Mucosa of descending colon (tissue), 3 donors: ENCODE measurements at regions not wholly inside any gene's neighbourhood (a gene's known extent, or its start where the extent isn't known, plus 50 kb on each side); places are given as distances from the start of the nearest gene placed in this dataset.
"Not testable (repeated sequence)": the region's sequence is repeated elsewhere in the genome, so short reads cannot be mapped to it uniquely, and the experiment has no call there.

Source experiments
- ATAC-seq: fragments of 200-7000 bp; cut with Tn5 transposase; one replicate; pipeline ENCODE4 v1.9.1; 2020; ENCODE audit warnings: mild to moderate bottlenecking, moderate library complexity
- DNase-seq, 3 donors: peaks; one replicate each; pipeline ENCODE4 v3.0.0-alpha.2; 2020
- H3K36me3 ChIP-seq: fragments of 200-600 bp; one replicate; pipeline ENCODE4 v1.8.0; 2021; ENCODE audit warnings: low read depth, mild to moderate bottlenecking
- H3K4me1 ChIP-seq: fragments of 200-600 bp; one replicate; pipeline ENCODE4 v1.8.0; 2021; ENCODE audit warnings: low read depth, mild to moderate bottlenecking
- H3K4me3 ChIP-seq: fragments of 200-600 bp; one replicate; pipeline ENCODE4 v1.8.0; 2021; ENCODE audit warnings: mild to moderate bottlenecking
- H3K9me3 ChIP-seq: fragments of 200-600 bp; one replicate; pipeline ENCODE4 v1.8.0; 2021; ENCODE audit warnings: mild to moderate bottlenecking
- intact Hi-C, 2 donors: fragments of 100-400 bp; cut with DNase I in 1 of 2; cut with micrococcal nuclease in 1 of 2; formaldehyde crosslinking; loops; one replicate each; pipeline versions ENCODE4 v1.11.0 to v1.11.1; 2022; cut with DNase I, micrococcal nuclease
- TF ChIP-seq, protein P1 (sequence below): fragments of 200-600 bp; IDR thresholded peaks from one replicate; pipeline ENCODE4 v1.8.0; 2022; ENCODE audit warnings: antibody characterized with exemption, mild to moderate bottlenecking
- donor health status: DM: no; HTN: no; CAD: no; lungs with moderate emphysema.
- donor health status: DM: no; HTN: no; CAD: no.
- donor health status: DM: no; HTN: yes; CAD: no.

DNA sequence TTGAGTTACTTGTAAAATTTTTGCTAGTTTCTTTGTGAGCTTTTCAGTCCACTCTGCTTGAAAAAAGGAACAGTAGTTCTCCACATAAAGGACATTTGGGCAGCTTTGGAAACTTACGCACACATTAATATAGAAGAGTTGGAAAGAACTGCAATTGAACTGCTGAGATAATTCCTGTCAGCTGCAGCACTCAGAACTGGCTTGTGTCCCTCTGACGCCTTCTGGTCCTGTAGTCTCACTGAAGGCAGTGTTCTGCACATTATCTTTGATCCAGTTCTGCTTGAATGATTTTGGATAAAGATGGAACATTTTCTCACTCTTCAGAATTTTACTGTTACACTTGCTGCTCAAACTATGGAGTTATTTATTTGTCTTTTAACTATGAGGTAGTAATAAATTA, 901.9 kb downstream of the OTOL1 start:
- intact Hi-C loops, result no loop called here

DNA sequence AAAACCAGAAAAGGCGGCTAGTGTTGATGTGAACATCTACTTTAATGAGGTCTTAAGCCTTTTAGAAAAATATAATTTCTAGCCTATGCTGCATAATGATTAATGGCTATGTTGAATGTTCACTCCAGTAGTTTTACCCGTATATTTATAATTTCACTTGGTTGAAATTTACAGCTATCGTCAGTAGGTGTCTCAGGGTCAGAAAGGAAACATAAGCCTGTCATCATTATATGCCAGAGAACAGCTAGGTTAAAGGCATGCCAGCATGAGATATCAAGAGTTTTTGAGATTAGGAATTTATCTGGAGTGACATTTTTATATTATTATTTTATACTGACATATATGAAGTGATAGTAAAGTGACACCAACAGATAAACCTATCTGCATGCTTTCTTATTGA, 904.1 kb downstream of the OTOL1 start:
- no peak overlapping the region for H3K4me3 ChIP-seq
- intact Hi-C loops, result no loop called here
- ATAC-seq (no peak), DNase-seq (no peak)
- TF ChIP-seq, protein P1, sequence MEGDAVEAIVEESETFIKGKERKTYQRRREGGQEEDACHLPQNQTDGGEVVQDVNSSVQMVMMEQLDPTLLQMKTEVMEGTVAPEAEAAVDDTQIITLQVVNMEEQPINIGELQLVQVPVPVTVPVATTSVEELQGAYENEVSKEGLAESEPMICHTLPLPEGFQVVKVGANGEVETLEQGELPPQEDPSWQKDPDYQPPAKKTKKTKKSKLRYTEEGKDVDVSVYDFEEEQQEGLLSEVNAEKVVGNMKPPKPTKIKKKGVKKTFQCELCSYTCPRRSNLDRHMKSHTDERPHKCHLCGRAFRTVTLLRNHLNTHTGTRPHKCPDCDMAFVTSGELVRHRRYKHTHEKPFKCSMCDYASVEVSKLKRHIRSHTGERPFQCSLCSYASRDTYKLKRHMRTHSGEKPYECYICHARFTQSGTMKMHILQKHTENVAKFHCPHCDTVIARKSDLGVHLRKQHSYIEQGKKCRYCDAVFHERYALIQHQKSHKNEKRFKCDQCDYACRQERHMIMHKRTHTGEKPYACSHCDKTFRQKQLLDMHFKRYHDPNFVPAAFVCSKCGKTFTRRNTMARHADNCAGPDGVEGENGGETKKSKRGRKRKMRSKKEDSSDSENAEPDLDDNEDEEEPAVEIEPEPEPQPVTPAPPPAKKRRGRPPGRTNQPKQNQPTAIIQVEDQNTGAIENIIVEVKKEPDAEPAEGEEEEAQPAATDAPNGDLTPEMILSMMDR, result no peak
- peaks cover 5% of the 10 kb centered on the region for H3K9me3 ChIP-seq
- H3K4me1 ChIP-seq, result no peaks in the 10 kb centered on the region
- no peaks in the 10 kb centered on the region for H3K36me3 ChIP-seq

More for the DNA sequence above, 901.9 kb downstream of the OTOL1 start:
- H3K36me3 ChIP-seq, result no peaks in the 10 kb centered on the region
- DNase-seq (no peak), ATAC-seq (no peak)
- H3K4me1 ChIP-seq, result no peaks in the 10 kb centered on the region
- H3K4me3 ChIP-seq, result no peak overlapping the region
- no peaks in the 10 kb centered on the region for H3K9me3 ChIP-seq
- TF ChIP-seq, protein P1, result no peak

DNA sequence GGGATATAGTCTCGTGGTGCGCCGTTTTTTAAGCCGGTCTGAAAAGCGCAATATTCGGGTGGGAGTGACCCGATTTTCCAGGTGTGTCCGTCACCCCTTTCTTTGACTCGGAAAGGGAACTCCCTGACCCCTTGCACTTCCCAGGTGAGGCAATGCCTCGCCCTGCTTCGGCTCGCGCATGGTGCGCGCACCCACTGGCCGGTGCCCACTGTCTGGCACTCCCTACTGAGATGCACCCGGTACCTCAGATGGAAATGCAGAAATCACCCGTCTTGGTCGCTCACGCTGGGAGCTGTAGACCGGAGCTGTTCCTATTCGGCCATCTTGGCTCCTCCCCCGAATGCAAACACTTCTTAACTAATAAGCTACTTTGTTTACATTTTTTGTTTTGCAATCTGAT, 914.9 kb downstream of the OTOL1 start:
- intact Hi-C loops, DNase-seq, ATAC-seq, H3K9me3 ChIP-seq, H3K4me3 ChIP-seq, H3K36me3 ChIP-seq, H3K4me1 ChIP-seq: not testable (repeated sequence)

DNA sequence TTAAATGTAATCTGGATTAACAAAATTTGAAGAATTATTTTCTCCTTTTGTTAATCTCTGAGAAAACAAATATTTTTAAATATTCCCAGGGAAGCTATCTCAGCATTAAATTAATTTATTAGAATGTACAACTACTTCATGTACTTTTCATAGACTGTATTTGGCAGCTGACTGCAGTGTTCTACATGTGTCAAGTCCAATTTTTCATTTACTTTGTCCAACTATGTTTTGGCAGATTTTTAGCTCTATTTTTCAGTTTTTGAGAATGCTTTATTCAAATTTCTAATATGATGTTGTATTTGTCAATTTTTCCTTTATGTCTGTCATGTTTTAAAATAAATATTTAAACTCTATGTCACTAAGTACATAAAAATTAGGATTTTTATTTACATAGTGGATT, 925.1 kb downstream of the OTOL1 start:
- TF ChIP-seq, protein P1, result no peak
- H3K36me3 ChIP-seq, result no peaks in the 10 kb centered on the region
- H3K4me3 ChIP-seq, result no peak overlapping the region
- ATAC-seq (no peak), DNase-seq (no peak)
- no peaks in the 10 kb centered on the region for H3K4me1 ChIP-seq
- H3K9me3 ChIP-seq, result no peaks in the 10 kb centered on the region
- intact Hi-C loops, result no loop called here

DNA sequence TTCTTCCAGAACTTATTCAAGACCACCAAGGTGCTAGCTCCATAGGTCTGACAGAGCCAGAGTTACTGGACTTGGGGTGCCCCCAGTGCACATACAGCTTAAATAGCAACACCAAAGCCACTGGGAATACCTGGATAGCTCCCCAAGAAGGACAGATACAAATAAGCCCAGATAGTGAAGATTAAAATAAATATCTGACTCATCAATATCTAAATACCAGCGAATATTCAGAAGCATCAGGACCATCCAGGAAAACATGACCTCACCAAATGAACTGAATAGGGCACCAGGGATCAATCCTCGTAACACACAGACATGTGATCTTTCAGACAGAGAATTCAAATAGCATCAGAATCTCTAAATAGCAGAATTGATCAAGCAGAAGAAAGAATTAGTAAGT, 931.6 kb downstream of the OTOL1 start:
- H3K36me3 ChIP-seq, result no peaks in the 10 kb centered on the region
- no peaks in the 10 kb centered on the region for H3K4me1 ChIP-seq
- H3K4me3 ChIP-seq, result no peak overlapping the region
- ATAC-seq, result no peak
- TF ChIP-seq, protein P1, result no peak
- intact Hi-C loops, result no loop called here
- peaks cover 3% of the 10 kb centered on the region for H3K9me3 ChIP-seq
- DNase-seq, result no peak

DNA sequence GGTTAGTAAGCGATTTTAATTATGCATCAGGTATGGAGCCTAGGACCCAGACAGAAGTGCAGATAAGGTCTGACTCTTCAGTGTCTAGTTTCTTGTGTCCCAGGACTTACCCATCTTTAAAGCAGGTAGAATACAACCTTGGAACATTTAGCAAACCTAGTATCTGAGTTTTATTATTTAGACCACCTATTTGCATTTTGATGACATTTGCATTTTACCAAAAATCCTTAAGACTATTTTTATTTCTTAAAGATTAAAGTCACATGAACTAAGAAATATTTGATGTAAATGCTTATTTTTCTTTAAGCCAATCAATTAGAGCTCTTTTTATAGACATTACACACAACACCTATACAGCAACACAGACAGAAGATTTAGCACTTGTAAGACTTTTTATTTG, 939.1 kb downstream of the OTOL1 start:
- TF ChIP-seq, protein P1, result no peak
- ATAC-seq, result no peak

More for the DNA sequence above, 939.1 kb downstream of the OTOL1 start:
- Histone ChIP-seq H3K4me3 (no peak overlapping the region), H3K9me3 (no peaks in the 10 kb centered on the region), H3K4me1 (no peaks in the 10 kb centered on the region), H3K36me3 (no peaks in the 10 kb centered on the region)
- no peak for DNase-seq
- intact Hi-C loops, result no loop called here
